Activated naive CD4-positive, alpha-beta T cell treated with anti-CD3 and anti-CD28 coated beads, Interleukin-2, amount 50 U/mL, for 24 hours (primary cell): ENCODE measurements at regions not wholly inside any gene's neighbourhood (a gene's known extent, or its start where the extent isn't known, plus 50 kb on each side); places are given as distances from the start of the nearest gene placed in this dataset.

Experiments
- H3K27ac Mint-ChIP-seq: one replicate; pipeline ENCODE4 v1.8.0; 2021; ENCODE audit warnings: mild to moderate bottlenecking, mixed read lengths
- H3K27me3 Mint-ChIP-seq: one replicate; pipeline ENCODE4 v1.8.0; 2021; ENCODE audit warnings: mixed read lengths
- H3K36me3 Mint-ChIP-seq: one replicate; pipeline ENCODE4 v1.8.0; 2021; ENCODE audit warnings: mixed read lengths
- H3K4me1 Mint-ChIP-seq: one replicate; pipeline ENCODE4 v1.8.0; 2021; ENCODE audit warnings: mixed read lengths
- H3K4me3 Mint-ChIP-seq: one replicate; pipeline ENCODE4 v1.8.0; 2021; ENCODE audit warnings: mild to moderate bottlenecking, mixed read lengths
- H3K9me3 Mint-ChIP-seq: one replicate; pipeline ENCODE4 v1.8.0; 2021; ENCODE audit warnings: mixed read lengths

- H3K4me1 Mint-ChIP-seq = no peaks in the 10 kb centered on the region
- H3K4me3 Mint-ChIP-seq = no peak overlapping the region
- H3K27ac Mint-ChIP-seq = no peak overlapping the region
- no peaks in the 10 kb centered on the region for H3K36me3 Mint-ChIP-seq
- no peaks in the 10 kb centered on the region for H3K27me3 Mint-ChIP-seq
- no peaks in the 10 kb centered on the region for H3K9me3 Mint-ChIP-seq
Measured at GRCh38 chr4:178917756-178918155, 1475.5 kb upstream of the AGA start.

- no peaks in the 10 kb centered on the region for H3K4me1 Mint-ChIP-seq
- no peaks in the 10 kb centered on the region for H3K27me3 Mint-ChIP-seq
- no peak overlapping the region for H3K27ac Mint-ChIP-seq
- H3K9me3 Mint-ChIP-seq = peaks cover 4% of the 10 kb centered on the region
- no peak overlapping the region for H3K4me3 Mint-ChIP-seq
- no peaks in the 10 kb centered on the region for H3K36me3 Mint-ChIP-seq
Measured at GRCh38 chr4:178937130-178937529, 1494.9 kb upstream of the AGA start.

- Mint-ChIP-seq H3K9me3 (peaks cover 2% of the 10 kb centered on the region), H3K4me3 (no peak overlapping the region)
Measured at GRCh38 chr4:178941975-178942374, 1499.7 kb upstream of the AGA start.

GRCh38 chr4:178953447-178954120 is 1511.3 kb upstream of the AGA start:
- Mint-ChIP-seq H3K4me3 (no peak overlapping the region), H3K36me3 (no peaks in the 10 kb centered on the region), H3K27me3 (no peaks in the 10 kb centered on the region), H3K27ac (no peak overlapping the region), H3K9me3 (peaks cover 16% of the 10 kb centered on the region), H3K4me1 (no peaks in the 10 kb centered on the region)

More at GRCh38 chr4:178941975-178942374, 1499.7 kb upstream of the AGA start:
- H3K36me3 Mint-ChIP-seq = no peaks in the 10 kb centered on the region
- no peak overlapping the region for H3K27ac Mint-ChIP-seq
- no peaks in the 10 kb centered on the region for H3K27me3 Mint-ChIP-seq
- no peaks in the 10 kb centered on the region for H3K4me1 Mint-ChIP-seq

GRCh38 chr4:178955614-178956013 is 1513.4 kb upstream of the AGA start:
- H3K27ac Mint-ChIP-seq = no peak overlapping the region
- H3K4me3 Mint-ChIP-seq = no peak overlapping the region
- no peaks in the 10 kb centered on the region for H3K4me1 Mint-ChIP-seq
- H3K27me3 Mint-ChIP-seq = no peaks in the 10 kb centered on the region
- no peaks in the 10 kb centered on the region for H3K36me3 Mint-ChIP-seq
- H3K9me3 Mint-ChIP-seq = peaks cover 16% of the 10 kb centered on the region

- H3K4me1 Mint-ChIP-seq = no peaks in the 10 kb centered on the region
- peaks cover 12% of the 10 kb centered on the region for H3K9me3 Mint-ChIP-seq
Measured at GRCh38 chr4:178958725-178959440, 1516.6 kb upstream of the AGA start.

GRCh38 chr4:178963446-178964045 is 1521.3 kb upstream of the AGA start:
- Mint-ChIP-seq H3K27me3 (no peaks in the 10 kb centered on the region), H3K36me3 (no peaks in the 10 kb centered on the region), H3K9me3 (peaks cover 4% of the 10 kb centered on the region), H3K4me3 (no peak overlapping the region), H3K4me1 (no peaks in the 10 kb centered on the region), H3K27ac (no peak overlapping the region)

More at GRCh38 chr4:178958725-178959440, 1516.6 kb upstream of the AGA start:
- H3K27ac Mint-ChIP-seq = no peak overlapping the region
- H3K4me3 Mint-ChIP-seq = no peak overlapping the region
- no peaks in the 10 kb centered on the region for H3K27me3 Mint-ChIP-seq
- no peaks in the 10 kb centered on the region for H3K36me3 Mint-ChIP-seq

GRCh38 chr4:178966644-178967043 is 1524.4 kb upstream of the AGA start:
- H3K4me3 Mint-ChIP-seq = no peak overlapping the region
- H3K36me3 Mint-ChIP-seq = no peaks in the 10 kb centered on the region
- H3K4me1 Mint-ChIP-seq = no peaks in the 10 kb centered on the region
- peaks cover 4% of the 10 kb centered on the region for H3K9me3 Mint-ChIP-seq
- H3K27ac Mint-ChIP-seq = no peak overlapping the region
- no peaks in the 10 kb centered on the region for H3K27me3 Mint-ChIP-seq

- Mint-ChIP-seq H3K27me3 (no peaks in the 10 kb centered on the region), H3K27ac (no peak overlapping the region), H3K9me3 (peaks cover 8% of the 10 kb centered on the region), H3K4me1 (no peaks in the 10 kb centered on the region), H3K4me3 (no peak overlapping the region), H3K36me3 (no peaks in the 10 kb centered on the region)
Measured at GRCh38 chr4:178970433-178971140, 1528.3 kb upstream of the AGA start.

GRCh38 chr4:178976861-178977260 is 1534.6 kb upstream of the AGA start:
- Mint-ChIP-seq H3K27me3 (no peaks in the 10 kb centered on the region), H3K4me1 (no peaks in the 10 kb centered on the region), H3K36me3 (no peaks in the 10 kb centered on the region), H3K9me3 (peaks cover 4% of the 10 kb centered on the region), H3K27ac (no peak overlapping the region), H3K4me3 (no peak overlapping the region)

GRCh38 chr4:178993306-178993705 is 1551.1 kb upstream of the AGA start:
- no peak overlapping the region for H3K4me3 Mint-ChIP-seq
- H3K27ac Mint-ChIP-seq = no peak overlapping the region
- H3K4me1 Mint-ChIP-seq = no peaks in the 10 kb centered on the region
- no peaks in the 10 kb centered on the region for H3K27me3 Mint-ChIP-seq
- no peaks in the 10 kb centered on the region for H3K36me3 Mint-ChIP-seq
- no peaks in the 10 kb centered on the region for H3K9me3 Mint-ChIP-seq

GRCh38 chr4:179001918-179002317 is 1559.7 kb upstream of the AGA start:
- H3K4me1 Mint-ChIP-seq = no peaks in the 10 kb centered on the region
- H3K9me3 Mint-ChIP-seq = no peaks in the 10 kb centered on the region
- H3K27me3 Mint-ChIP-seq = no peaks in the 10 kb centered on the region
- no peak overlapping the region for H3K4me3 Mint-ChIP-seq
- no peak overlapping the region for H3K27ac Mint-ChIP-seq
- no peaks in the 10 kb centered on the region for H3K36me3 Mint-ChIP-seq

- Mint-ChIP-seq H3K4me1 (no peaks in the 10 kb centered on the region), H3K9me3 (peaks cover 5% of the 10 kb centered on the region), H3K27me3 (no peaks in the 10 kb centered on the region), H3K4me3 (no peak overlapping the region), H3K27ac (no peak overlapping the region), H3K36me3 (no peaks in the 10 kb centered on the region)
Measured at GRCh38 chr4:179007755-179008154, 1565.5 kb upstream of the AGA start.

- no peaks in the 10 kb centered on the region for H3K36me3 Mint-ChIP-seq
- H3K27ac Mint-ChIP-seq = no peak overlapping the region
- H3K9me3 Mint-ChIP-seq = peaks cover 13% of the 10 kb centered on the region
- H3K4me1 Mint-ChIP-seq = no peaks in the 10 kb centered on the region
- no peak overlapping the region for H3K4me3 Mint-ChIP-seq
- no peaks in the 10 kb centered on the region for H3K27me3 Mint-ChIP-seq
Measured at GRCh38 chr4:179017581-179017980, 1575.3 kb upstream of the AGA start.

GRCh38 chr4:179027569-179027968 is 1585.3 kb upstream of the AGA start:
- no peaks in the 10 kb centered on the region for H3K27me3 Mint-ChIP-seq
- no peaks in the 10 kb centered on the region for H3K36me3 Mint-ChIP-seq
- no peak overlapping the region for H3K27ac Mint-ChIP-seq
- peaks cover 17% of the 10 kb centered on the region for H3K9me3 Mint-ChIP-seq
- H3K4me3 Mint-ChIP-seq = no peak overlapping the region
- no peaks in the 10 kb centered on the region for H3K4me1 Mint-ChIP-seq

- peaks cover 17% of the 10 kb centered on the region for H3K9me3 Mint-ChIP-seq
- no peaks in the 10 kb centered on the region for H3K36me3 Mint-ChIP-seq
- H3K27me3 Mint-ChIP-seq = no peaks in the 10 kb centered on the region
- no peak overlapping the region for H3K27ac Mint-ChIP-seq
- H3K4me1 Mint-ChIP-seq = no peaks in the 10 kb centered on the region
- H3K4me3 Mint-ChIP-seq = no peak overlapping the region
Measured at GRCh38 chr4:179028321-179028720, 1586.1 kb upstream of the AGA start.
